IMR-90 (cell line): ENCODE measurements at regions not wholly inside any gene's neighbourhood (a gene's known extent, or its start where the extent isn't known, plus 50 kb on each side); places are given as distances from the start of the nearest gene placed in this dataset.

ENCODE experiments used
- ATAC-seq: fragments of 200-7000 bp; cut with Tn5 transposase; 2 replicates; pipeline ENCODE4 v1.9.1; 2020; ENCODE audit warnings: low read depth, mild to moderate bottlenecking, moderate library complexity
- BruUV-seq: library from RNA; stranded (reverse); fragments of 400-500 nt; replicated peaks from 2 replicates; lab custom pipeline; 2021; lab: Mats Ljungman, UMichigan
- CTCF ChIA-PET: fragments of 300-600 bp; formaldehyde crosslinking; extraction: SDS; loops from one replicate; lab custom pipeline; 2021; ENCODE audit warnings: antibody characterized with exemption; lab: Yijun Ruan, JAX
- POLR2A ChIA-PET: fragments of 300-600 bp; sonication (Branson Sonifier 250); formaldehyde crosslinking; loops from one replicate; lab custom pipeline; 2022; ENCODE audit warnings: antibody characterized with exemption; ENCODE audit not compliant: unreplicated experiment; lab: Charles Lee
- DNase-seq: peaks from one replicate; pipeline ENCODE4 v3.0.0; 2013
- H2AFZ ChIP-seq: replicated peaks from 2 replicates; pipeline ENCODE3; 2013; ENCODE audit warnings: low read length, mild to moderate bottlenecking; ENCODE audit not compliant: poor library complexity
- H2AK5ac ChIP-seq: 2 replicates; pipeline ENCODE4 v1.6.1; 2013; ENCODE audit warnings: low read depth, low read length, inconsistent platforms
- H2AK9ac ChIP-seq: replicated peaks from 2 replicates; pipeline ENCODE3; 2013; ENCODE audit warnings: mild to moderate bottlenecking, low read depth, low read length, moderate library complexity; ENCODE audit not compliant: poor library complexity
- H2BK120ac ChIP-seq: 2 replicates; pipeline ENCODE4 v1.6.1; 2013; ENCODE audit warnings: low read depth, low read length, inconsistent platforms
- H2BK15ac ChIP-seq: 3 replicates; pipeline ENCODE4 v1.6.1; 2013; ENCODE audit warnings: low read depth, low read length, inconsistent platforms
- H2BK20ac ChIP-seq: 2 replicates; pipeline ENCODE4 v1.6.1; 2013; ENCODE audit warnings: low read depth, mild to moderate bottlenecking, inconsistent platforms, low read length, moderate library complexity
- H2BK5ac ChIP-seq: 2 replicates; pipeline ENCODE4 v1.6.1; 2013; ENCODE audit warnings: mild to moderate bottlenecking, low read depth, low read length, inconsistent platforms; ENCODE audit not compliant: poor library complexity, severe bottlenecking
- H3K14ac ChIP-seq: replicated peaks from 2 replicates; pipeline ENCODE4 v1.6.1; 2013; ENCODE audit warnings: low read depth, low read length, inconsistent platforms
- H3K18ac ChIP-seq: 2 replicates; pipeline ENCODE4 v1.6.1; 2013; ENCODE audit warnings: low read depth, low read length, control low read depth
- H3K23ac ChIP-seq: 2 replicates; pipeline ENCODE4 v1.6.1; 2013; ENCODE audit warnings: low read depth, low read length, inconsistent platforms
- H3K27ac ChIP-seq: 2 replicates; pipeline ENCODE4 v1.5.1; 2013; ENCODE audit warnings: mild to moderate bottlenecking, control low read depth, low read length; ENCODE audit not compliant: insufficient read depth
- H3K27me3 ChIP-seq: 2 replicates; pipeline ENCODE4 v1.6.1; 2013; ENCODE audit warnings: low read length; ENCODE audit not compliant: control insufficient read depth, insufficient read depth
- H3K36me3 ChIP-seq: 2 replicates; pipeline ENCODE4 v1.6.1; 2013; ENCODE audit warnings: low read length, mixed read lengths; ENCODE audit not compliant: control insufficient read depth, insufficient read depth
- H3K4ac ChIP-seq: 2 replicates; pipeline ENCODE4 v1.6.1; 2013; ENCODE audit warnings: low read depth, low read length, inconsistent platforms
- H3K4me1 ChIP-seq: 2 replicates; pipeline ENCODE4 v1.6.1; 2013; ENCODE audit warnings: low read length, mixed read lengths; ENCODE audit not compliant: control insufficient read depth, insufficient read depth
- H3K4me2 ChIP-seq: 2 replicates; pipeline ENCODE4 v1.6.1; 2013; ENCODE audit warnings: low read depth, mild to moderate bottlenecking, control low read depth, low read length, moderate library complexity
- H3K4me3 ChIP-seq: 2 replicates; pipeline ENCODE4 v1.5.1; 2013; ENCODE audit warnings: low read depth, mild to moderate bottlenecking, control low read depth, low read length, moderate library complexity; ENCODE audit not compliant: insufficient read depth
- H3K56ac ChIP-seq: 2 replicates; pipeline ENCODE4 v1.6.1; 2013; ENCODE audit warnings: low read length, inconsistent platforms; ENCODE audit not compliant: insufficient read depth; ENCODE audit errors: extremely low read depth
- H3K79me1 ChIP-seq, 2 experiments: 2 replicates each; pipeline ENCODE4 v1.6.1; 2013; ENCODE audit warnings: low read length in 2 of 2, inconsistent platforms in 1 of 2, low read depth in 1 of 2
- H3K9ac ChIP-seq: 2 replicates; pipeline ENCODE4 v1.6.1; 2013; ENCODE audit warnings: low read depth, low read length, control low read depth
- H3K9me1 ChIP-seq: 2 replicates; pipeline ENCODE4 v1.6.1; 2013; ENCODE audit warnings: low read length, inconsistent platforms; ENCODE audit not compliant: insufficient read depth
- H3K9me3 ChIP-seq: 2 replicates; pipeline ENCODE4 v1.6.1; 2013; ENCODE audit warnings: low read length; ENCODE audit not compliant: control insufficient read depth, insufficient read depth
- H4K20me1 ChIP-seq: 2 replicates; pipeline ENCODE4 v1.6.1; 2013; ENCODE audit warnings: low read length, inconsistent platforms; ENCODE audit not compliant: insufficient read depth
- H4K5ac ChIP-seq: 2 replicates; pipeline ENCODE4 v1.6.1; 2013; ENCODE audit warnings: mild to moderate bottlenecking, low read depth, low read length, control low read depth
- H4K8ac ChIP-seq, 2 experiments: 2 replicates each; pipeline ENCODE4 v1.6.1; 2013; ENCODE audit warnings: low read depth in 2 of 2, low read length in 2 of 2, control low read depth in 1 of 2, inconsistent platforms in 1 of 2
- H4K91ac ChIP-seq: 2 replicates; pipeline ENCODE4 v1.6.1; 2013; ENCODE audit warnings: low read depth, low read length, inconsistent platforms; ENCODE audit not compliant: insufficient read depth
- BHLHE40 ChIP-seq: fragments of 150-350 bp; IDR thresholded peaks from 2 replicates; pipeline ENCODE4 v1.6.1; 2016; ENCODE audit warnings: mild to moderate bottlenecking, low read depth, low read length
- CEBPB ChIP-seq: IDR thresholded peaks from 2 replicates; pipeline ENCODE4 v1.6.1; 2012; ENCODE audit warnings: low read depth, low read length, improper control_type of control experiment
- CHD1 ChIP-seq: IDR thresholded peaks from 2 replicates; pipeline ENCODE4 v1.6.1; 2012; ENCODE audit warnings: low read depth, low read length, improper control_type of control experiment
- CTCF ChIP-seq: conservative IDR thresholded peaks from 2 replicates; pipeline ENCODE4 v1.5.1; 2012; ENCODE audit warnings: mild to moderate bottlenecking, low read depth, low read length, improper control_type of control experiment
- ELK1 ChIP-seq: fragments of 150-350 bp; IDR thresholded peaks from 2 replicates; pipeline ENCODE4 v1.6.1; 2016; ENCODE audit warnings: low read depth, mild to moderate bottlenecking, low read length, moderate library complexity, borderline replicate concordance
- FOS ChIP-seq: fragments of 150-350 bp; IDR thresholded peaks from 2 replicates; pipeline ENCODE4 v1.6.1; 2016; ENCODE audit warnings: low read depth, low read length
- MAFK ChIP-seq: IDR thresholded peaks from 2 replicates; pipeline ENCODE4 v1.6.1; 2012; ENCODE audit warnings: low read depth, low read length, improper control_type of control experiment
- MAZ ChIP-seq: IDR thresholded peaks from 2 replicates; pipeline ENCODE4 v1.6.1; 2012; ENCODE audit warnings: low read depth, mild to moderate bottlenecking, low read length, improper control_type of control experiment, moderate library complexity, borderline replicate concordance
- MXI1 ChIP-seq: IDR thresholded peaks from 2 replicates; pipeline ENCODE4 v1.6.1; 2012; ENCODE audit warnings: low read depth, mild to moderate bottlenecking, low read length, moderate library complexity, borderline replicate concordance
- NFE2L2 ChIP-seq: fragments of 150-350 bp; IDR thresholded peaks from 2 replicates; pipeline ENCODE4 v1.6.1; 2016; ENCODE audit warnings: low read depth, mild to moderate bottlenecking, low read length
- POLR2A ChIP-seq: IDR thresholded peaks from 2 replicates; pipeline ENCODE4 v1.6.1; 2012; ENCODE audit warnings: mild to moderate bottlenecking, low read depth, low read length
- RAD21 ChIP-seq: IDR thresholded peaks from 2 replicates; pipeline ENCODE4 v1.6.1; 2012; ENCODE audit warnings: low read length, improper control_type of control experiment
- RCOR1 ChIP-seq: IDR thresholded peaks from 2 replicates; pipeline ENCODE4 v1.6.1; 2012; ENCODE audit warnings: mild to moderate bottlenecking, low read length, improper control_type of control experiment; ENCODE audit not compliant: insufficient replicate concordance
- RFX5 ChIP-seq: IDR thresholded peaks from 2 replicates; pipeline ENCODE4 v1.8.0; 2012; ENCODE audit warnings: low read depth, mild to moderate bottlenecking, low read length, moderate library complexity
- SMC3 ChIP-seq: fragments of 150-350 bp; IDR thresholded peaks from 2 replicates; pipeline ENCODE4 v1.6.1; 2016; ENCODE audit warnings: low read depth, mild to moderate bottlenecking, antibody characterized with exemption, low read length, moderate library complexity
- USF2 ChIP-seq: fragments of 150-350 bp; IDR thresholded peaks from 2 replicates; pipeline ENCODE4 v1.6.1; 2017; ENCODE audit warnings: mild to moderate bottlenecking, antibody characterized with exemption, low read length, low read depth
- WGBS, 2 experiments: methylation state at CpG; one replicate each; pipeline versions ENCODE4 v1.1.5 to v1.1.7; 2013; ENCODE audit warnings: missing lambda C conversion rate in 2 of 2; ENCODE audit not compliant: insufficient read length in 1 of 2; ENCODE audit errors: extremely low coverage in 2 of 2; 5-methylcytosine and 5-hydroxymethylcytosine counted together
- dilution Hi-C: fragments of 300-500 bp; cut with HindIII; formaldehyde crosslinking; loops from one replicate; pipeline ENCODE4 v1.14.3; 2018; ENCODE audit warnings: low sequenced_read_pairs; ENCODE audit not compliant: unreplicated experiment
- in situ Hi-C: fragments of 300-500 bp; cut with MboI; formaldehyde crosslinking; loops from 3 replicates; pipeline ENCODE4 v1.14.3; 2019; ENCODE audit warnings: low sequenced_read_pairs, inconsistent platforms, mixed read lengths
- intact Hi-C: fragments of 100-400 bp; cut with micrococcal nuclease; formaldehyde crosslinking; loops from 2 replicates; pipeline ENCODE4 v1.10.0; 2022

GRCh38 chr2:200092235-200092634 is 136.9 kb downstream of the MAIP1 start:
- no peak overlapping the region for H3K4me3 ChIP-seq
- no peak overlapping the region for H2BK5ac ChIP-seq
- H3K9me3 ChIP-seq, result no peaks in the 10 kb centered on the region
- no peaks in the 10 kb centered on the region for H3K79me1 ChIP-seq
- H3K23ac ChIP-seq, result no peak overlapping the region
- TF ChIP-seq MAZ (no peak), POLR2A (no peak), NFE2L2 (no peak), SMC3 (no peak), ELK1 (no peak), FOS (no peak), MXI1 (no peak), BHLHE40 (no peak), RCOR1 (no peak), USF2 (no peak), RAD21 (no peak), MAFK (no peak), CEBPB (no peak), CTCF (no peak), CHD1 (no peak), RFX5 (no peak)
- peaks cover 3% of the 10 kb centered on the region for H3K27me3 ChIP-seq
- H2BK120ac ChIP-seq, result no peak overlapping the region
- intact Hi-C loops, result no loop called here
- no peak overlapping the region for H3K9ac ChIP-seq
- no peak overlapping the region for H3K27ac ChIP-seq
- peaks cover 3% of the 10 kb centered on the region; the same call in 1 of the 2 replicates for H3K4me1 ChIP-seq
- H4K5ac ChIP-seq, result no peak overlapping the region
- no peak overlapping the region for H4K8ac ChIP-seq
- no TSS peak for BruUV-seq
- no peak overlapping the region for H2AK5ac ChIP-seq
- ChIA-PET CTCF (no interaction called here), POLR2A (no interaction called here)
- no peak overlapping the region for H2AFZ ChIP-seq
- no peak overlapping the region for H3K18ac ChIP-seq
- H3K9me1 ChIP-seq, result no peaks in the 10 kb centered on the region
- H2BK15ac ChIP-seq, result no peak overlapping the region
- no peak overlapping the region for H3K14ac ChIP-seq
- DNase-seq (no peak), ATAC-seq (no peak)
- dilution Hi-C loops, result no loop called here
- no peak overlapping the region for H3K4me2 ChIP-seq
- in situ Hi-C loops, result no loop called here
- WGBS, 2 experiments, result 64% methylated on average over 2 of the region's 2 CpGs; no CpG with 5 or more reads in 1 of the 2 experiments
- no peak overlapping the region for H3K56ac ChIP-seq
- H4K91ac ChIP-seq, result no peak overlapping the region
- H2AK9ac ChIP-seq, result no peak overlapping the region
- H3K36me3 ChIP-seq, result no peaks in the 10 kb centered on the region
- H3K4ac ChIP-seq, result no peak overlapping the region
- H2BK20ac ChIP-seq, result no peak overlapping the region
- H4K20me1 ChIP-seq, result no peaks in the 10 kb centered on the region
